ENCODE measurements at regions not wholly inside any gene's neighbourhood (a gene's known extent, or its start where the extent isn't known, plus 50 kb on each side); places are given as distances from the start of the nearest gene placed in this dataset.

GRCh38 chr4:46594661-46595060 lies 204.7 kb upstream of the GABRA2 start:
- ChIA-PET CTCF (interaction anchor here (0.6 kb wide), 1 partner anchor 377 kb away, joined by 4 read pairs; no protein-coding TSS in a partner anchor), POLR2A (no interaction called here)
- TF ChIP-seq ZNF384 (IDR thresholded peaks at IDR 0.05) (no peak), SUZ12 (IDR thresholded peaks at IDR 0.05) (no peak), FOXM1 (IDR thresholded peaks at IDR 0.05; ENCODE audit: borderline replicate concordance) (no peak)
- no peak for DNase-seq (ENCODE audit: extremely low spot score)

GRCh38 chr4:46586566-46586965 lies 196.6 kb upstream of the GABRA2 start:
- TF ChIP-seq FOXK2 (IDR thresholded peaks at IDR 0.05) (no peak), NFRKB (IDR thresholded peaks at IDR 0.05) (no peak), SUZ12 (IDR thresholded peaks at IDR 0.05) (no peak), ELF4 (IDR thresholded peaks at IDR 0.05) (no peak), FOXM1 (IDR thresholded peaks at IDR 0.05; ENCODE audit: borderline replicate concordance) (no peak), ARNT (IDR thresholded peaks at IDR 0.05) (no peak), BHLHE40 (IDR thresholded peaks at IDR 0.05; ENCODE audit: borderline replicate concordance) (no peak), PKNOX1 (IDR thresholded peaks at IDR 0.05) (no peak), HDGF (IDR thresholded peaks at IDR 0.05; ENCODE audit: borderline replicate concordance) (no peak), TARDBP (IDR thresholded peaks at IDR 0.05) (no peak), FOXA1 (IDR thresholded peaks at IDR 0.05) (no peak), ZNF384 (IDR thresholded peaks at IDR 0.05) (no peak), SP1 (IDR thresholded peaks at IDR 0.05) (no peak), L3MBTL2 (conservative IDR thresholded peaks at IDR 0.05) (no peak)
- DNase-seq (ENCODE audit: extremely low spot score), result no peak
- CTCF ChIA-PET, result no interaction called here
- POLR2A ChIA-PET, result no interaction called here

DNA sequence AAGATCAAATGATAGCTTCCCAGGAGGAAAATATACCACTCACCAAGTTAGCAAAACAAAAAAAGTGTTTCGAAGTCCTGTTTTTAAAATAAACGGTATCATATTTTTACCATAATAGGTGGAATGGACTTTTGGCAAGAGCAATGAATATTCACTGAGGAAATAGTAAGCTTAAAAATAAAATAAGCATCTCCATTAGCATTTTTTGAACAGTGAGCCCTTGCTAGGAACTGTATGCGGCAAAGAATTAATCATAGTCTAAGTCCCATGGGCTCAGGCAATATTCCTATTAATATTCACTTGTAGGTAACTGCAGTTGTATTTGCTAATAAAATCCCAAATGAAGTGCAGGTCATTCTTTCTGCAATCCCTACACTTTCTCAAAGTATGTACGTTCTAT lies 191.7 kb upstream of the GABRA2 start:
- no peak for TF ChIP-seq LEF1 (IDR thresholded peaks at IDR 0.05; ENCODE audit: borderline replicate concordance)
- TF ChIP-seq FOXM1 (IDR thresholded peaks at IDR 0.05; ENCODE audit: borderline replicate concordance), result no peak
- TF ChIP-seq SUZ12 (IDR thresholded peaks at IDR 0.05), result no peak
- CTCF ChIA-PET, result no interaction called here
- no peak for DNase-seq (ENCODE audit: extremely low spot score)
- POLR2A ChIA-PET, result no interaction called here

DNA sequence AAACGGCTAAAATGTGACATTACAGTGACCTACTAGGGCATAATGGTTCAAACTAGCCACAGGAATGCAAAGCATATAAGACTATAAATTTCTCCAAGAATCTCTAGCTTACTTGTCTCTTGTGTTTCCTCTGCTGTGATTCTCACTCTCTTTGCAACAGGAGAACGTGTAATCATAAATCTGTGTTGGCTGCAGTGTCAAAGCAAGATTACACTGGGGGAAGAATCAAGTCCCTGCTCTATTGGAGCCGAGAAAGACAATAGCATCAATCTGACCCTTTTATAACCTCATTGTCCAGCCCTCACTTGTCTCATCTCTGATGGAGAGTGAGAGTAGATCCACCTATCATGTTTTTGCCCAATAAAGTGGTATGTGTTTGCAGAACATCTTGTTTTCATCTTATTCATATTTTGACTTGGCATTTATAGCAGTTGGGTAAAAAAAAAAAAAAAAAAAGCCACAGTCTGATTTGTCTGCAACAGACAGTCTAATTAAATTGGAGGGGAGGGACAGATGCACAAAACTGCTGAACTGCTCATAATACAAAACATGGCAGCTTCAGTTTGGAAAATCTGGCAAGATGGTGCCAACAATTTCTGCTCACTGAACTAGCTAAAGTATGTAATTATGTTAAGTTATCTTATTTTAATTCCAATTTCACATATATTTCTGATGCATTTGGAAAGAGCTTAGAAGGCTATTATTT lies 165.0 kb upstream of the GABRA2 start:
- TF ChIP-seq CTBP1 (IDR thresholded peaks at IDR 0.05; ENCODE audit: borderline replicate concordance), result no peak
- ChIA-PET POLR2A (no interaction called here), CTCF (no interaction called here)
- DNase-seq (ENCODE audit: extremely low spot score), result no peak

- no peak for DNase-seq (ENCODE audit: extremely low spot score)
- TF ChIP-seq TARDBP (IDR thresholded peaks at IDR 0.05) (no peak), FOXM1 (IDR thresholded peaks at IDR 0.05; ENCODE audit: borderline replicate concordance) (no peak), SP1 (IDR thresholded peaks at IDR 0.05) (no peak), NFRKB (IDR thresholded peaks at IDR 0.05) (no peak), ZNF384 (IDR thresholded peaks at IDR 0.05) (no peak), CTBP1 (IDR thresholded peaks at IDR 0.05; ENCODE audit: borderline replicate concordance) (no peak)
- POLR2A ChIA-PET, result no interaction called here
- CTCF ChIA-PET, result no interaction called here
These were observed 160.5 kb upstream of the GABRA2 start for GRCh38 chr4:46550471-46550870.

- CTCF ChIA-PET, result no interaction called here
These were observed 159.2 kb upstream of the GABRA2 start for GRCh38 chr4:46549125-46549524.

GRCh38 chr4:46524751-46525150 lies 134.8 kb upstream of the GABRA2 start:
- TF ChIP-seq ZNF384 (IDR thresholded peaks at IDR 0.05) (no peak), PKNOX1 (IDR thresholded peaks at IDR 0.05) (no peak), BHLHE40 (IDR thresholded peaks at IDR 0.05; ENCODE audit: borderline replicate concordance) (no peak), NFRKB (IDR thresholded peaks at IDR 0.05) (no peak), FOXA1 (IDR thresholded peaks at IDR 0.05) (no peak), TARDBP (IDR thresholded peaks at IDR 0.05) (no peak), SUZ12 (IDR thresholded peaks at IDR 0.05) (no peak), HDGF (IDR thresholded peaks at IDR 0.05; ENCODE audit: borderline replicate concordance) (no peak), L3MBTL2 (conservative IDR thresholded peaks at IDR 0.05) (no peak), SP1 (IDR thresholded peaks at IDR 0.05) (no peak), LEF1 (IDR thresholded peaks at IDR 0.05; ENCODE audit: borderline replicate concordance) (no peak), ELF4 (IDR thresholded peaks at IDR 0.05) (no peak), FOXK2 (IDR thresholded peaks at IDR 0.05) (no peak), CTBP1 (IDR thresholded peaks at IDR 0.05; ENCODE audit: borderline replicate concordance) (no peak), ARNT (IDR thresholded peaks at IDR 0.05) (no peak), FOXM1 (IDR thresholded peaks at IDR 0.05; ENCODE audit: borderline replicate concordance) (no peak)
- DNase-seq (ENCODE audit: extremely low spot score), result no peak
- POLR2A ChIA-PET, result no interaction called here
- CTCF ChIA-PET, result no interaction called here

More at GRCh38 chr4:46549125-46549524, 159.2 kb upstream of the GABRA2 start:
- POLR2A ChIA-PET, result no interaction called here
- TF ChIP-seq FOXK2 (IDR thresholded peaks at IDR 0.05), result no peak
- no peak for TF ChIP-seq SUZ12 (IDR thresholded peaks at IDR 0.05)
- TF ChIP-seq BHLHE40 (IDR thresholded peaks at IDR 0.05; ENCODE audit: borderline replicate concordance), result no peak
- DNase-seq (ENCODE audit: extremely low spot score), result no peak

GRCh38 chr4:46520361-46520760 lies 130.4 kb upstream of the GABRA2 start:
- ChIA-PET POLR2A (no interaction called here), CTCF (no interaction called here)
- TF ChIP-seq NFRKB (IDR thresholded peaks at IDR 0.05) (no peak), L3MBTL2 (conservative IDR thresholded peaks at IDR 0.05) (no peak), SP1 (IDR thresholded peaks at IDR 0.05) (no peak)
- no peak for DNase-seq (ENCODE audit: extremely low spot score)

Measured in HEK293T (cell line).